CD4-positive, alpha-beta T cell treated with Interferon gamma for 1 hour (primary cell): ENCODE measurements at regions not wholly inside any gene's neighbourhood (a gene's known extent, or its start where the extent isn't known, plus 50 kb on each side); places are given as distances from the start of the nearest gene placed in this dataset.
"Not testable (repeated sequence)": the region's sequence is repeated elsewhere in the genome, so short reads cannot be mapped to it uniquely, and the experiment has no call there.

Experiments
- DNase-seq: peaks from one replicate; pipeline ENCODE4 v3.0.0-alpha.2; 2020

GRCh38 chr10:26621243-26621888 lies 76.1 kb upstream of the PDSS1 start:
- DNase-seq, result no peak

GRCh38 chr10:26621889-26622711 lies 75.4 kb upstream of the PDSS1 start:
- DNase-seq, result peak; percentile 39

- DNase-seq, result no peak
Observed at GRCh38 chr10:26622891-26623290, 74.6 kb upstream of the PDSS1 start.

- no peak for DNase-seq
Observed at GRCh38 chr10:26624006-26624405, 73.5 kb upstream of the PDSS1 start.

- no peak for DNase-seq
Observed at GRCh38 chr10:26626066-26626465, 71.4 kb upstream of the PDSS1 start.

- DNase-seq, result no peak
Observed at GRCh38 chr10:26627324-26627723, 70.2 kb upstream of the PDSS1 start.

- no peak for DNase-seq
Observed at GRCh38 chr10:26628395-26628794, 69.1 kb upstream of the PDSS1 start.

- not testable (repeated sequence) for DNase-seq
Observed at GRCh38 chr10:26632171-26632570, 65.3 kb upstream of the PDSS1 start.

GRCh38 chr10:26634111-26634510 lies 63.4 kb upstream of the PDSS1 start:
- DNase-seq, result not testable (repeated sequence)

- no peak for DNase-seq
Observed at GRCh38 chr10:26637521-26638275, 59.8 kb upstream of the PDSS1 start.

GRCh38 chr10:26640391-26640790 lies 57.1 kb upstream of the PDSS1 start:
- DNase-seq, result no peak

- DNase-seq, result no peak
Observed at GRCh38 chr10:26642896-26643653, 54.4 kb upstream of the PDSS1 start.

- DNase-seq, result no peak
Observed at GRCh38 chr10:26647602-26648244, 49.8 kb upstream of the PDSS1 start.
